ENCODE measurements at regions not wholly inside any gene's neighbourhood (a gene's known extent, or its start where the extent isn't known, plus 50 kb on each side); places are given as distances from the start of the nearest gene placed in this dataset.

DNA sequence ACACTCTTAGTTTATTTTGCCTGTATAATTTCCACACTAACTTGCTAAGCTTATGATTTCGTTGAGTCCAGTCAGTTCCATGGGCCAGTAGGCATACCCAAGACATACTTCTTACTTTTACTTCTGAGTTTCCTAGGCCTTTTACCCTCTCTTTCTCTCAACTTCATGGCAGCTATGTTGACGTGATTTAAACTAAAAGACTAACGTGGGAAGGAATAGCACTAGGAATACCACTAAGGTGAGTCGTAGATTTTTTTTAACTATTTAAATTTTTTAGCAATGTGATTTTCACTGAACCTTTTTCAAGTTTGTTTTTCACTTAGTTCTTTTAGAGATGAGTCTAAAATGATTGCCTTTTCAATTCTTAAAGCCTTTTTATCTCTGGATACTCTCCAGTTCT lies 793.5 kb upstream of the NOVA1 start:
- no peak for TF ChIP-seq CTCF (IDR thresholded peaks at IDR 0.05; ENCODE audit: insufficient read depth, low read length, poor library complexity, severe bottlenecking)
- no peak for TF ChIP-seq EZH2phosphoT487 (conservative IDR thresholded peaks at IDR 0.05; ENCODE audit: low read length)

All from SU-DHL-6 (cell line).